GM23338 (cell line): ENCODE measurements at regions not wholly inside any gene's neighbourhood (a gene's known extent, or its start where the extent isn't known, plus 50 kb on each side); places are given as distances from the start of the nearest gene placed in this dataset.

Experiments used
- ATAC-seq: fragments of 200-7000 bp; cut with Tn5 transposase; 3 replicates; pipeline ENCODE4 v1.9.1; 2020
- DNase-seq: peaks from one replicate; pipeline ENCODE4 v3.0.0-alpha.2; 2015; ENCODE audit warnings: low spot score
- H2AFZ ChIP-seq: fragments of 200-600 bp; sonication (generic); 2 replicates; pipeline ENCODE4 v1.8.0; 2016; ENCODE audit warnings: antibody characterized with exemption, mild to moderate bottlenecking, moderate library complexity
- H3F3A ChIP-seq: fragments of 200-600 bp; sonication (generic); replicated peaks from 2 replicates; pipeline ENCODE4 v1.8.0; 2017; ENCODE audit warnings: antibody characterized with exemption, mixed run types, low read depth
- H3K27ac ChIP-seq: fragments of 200-600 bp; sonication (generic); 2 replicates; pipeline ENCODE4 v1.6.1; 2016; ENCODE audit warnings: low read depth
- H3K27me3 ChIP-seq: fragments of 200-600 bp; sonication (generic); 2 replicates; pipeline ENCODE4 v1.8.0; 2016; ENCODE audit warnings: mild to moderate bottlenecking, mixed run types, moderate library complexity; ENCODE audit not compliant: insufficient read depth
- H3K36me3 ChIP-seq: fragments of 200-600 bp; sonication (generic); 2 replicates; pipeline ENCODE4 v1.8.0; 2016; ENCODE audit warnings: mild to moderate bottlenecking; ENCODE audit not compliant: insufficient read depth
- H3K4me1 ChIP-seq: fragments of 200-600 bp; sonication (generic); 2 replicates; pipeline ENCODE4 v1.8.0; 2016; ENCODE audit warnings: mild to moderate bottlenecking, moderate library complexity; ENCODE audit not compliant: insufficient read depth
- H3K4me2 ChIP-seq: fragments of 200-600 bp; sonication (generic); 2 replicates; pipeline ENCODE4 v1.7.1; 2017; ENCODE audit warnings: mixed run types
- H3K4me3 ChIP-seq: fragments of 200-600 bp; sonication (generic); 2 replicates; pipeline ENCODE4 v1.6.1; 2016; ENCODE audit warnings: mixed run types
- H3K79me2 ChIP-seq: fragments of 200-600 bp; sonication (generic); replicated peaks from 2 replicates; pipeline ENCODE4 v1.8.0; 2017; ENCODE audit warnings: mild to moderate bottlenecking; ENCODE audit not compliant: insufficient read depth
- H3K9me2 ChIP-seq: fragments of 200-600 bp; sonication (generic); 2 replicates; pipeline ENCODE4 v1.8.0; 2017; ENCODE audit not compliant: insufficient read depth
- H4K20me1 ChIP-seq: fragments of 200-600 bp; sonication (generic); replicated peaks from 2 replicates; pipeline ENCODE4 v1.8.0; 2017; ENCODE audit warnings: mild to moderate bottlenecking; ENCODE audit not compliant: insufficient read depth
- H3K27ac Mint-ChIP-seq: 2 replicates; pipeline ENCODE4 v1.8.0; 2020; ENCODE audit warnings: inconsistent platforms, mild to moderate bottlenecking, moderate library complexity, mixed read lengths
- H3K27me3 Mint-ChIP-seq: 3 replicates; pipeline ENCODE4 v1.8.0; 2022; ENCODE audit warnings: low read depth, mild to moderate bottlenecking, moderate library complexity, mixed read lengths, inconsistent platforms; ENCODE audit not compliant: insufficient read depth, poor library complexity
- H3K36me3 Mint-ChIP-seq: 3 replicates; pipeline ENCODE4 v1.8.0; 2021; ENCODE audit warnings: low read depth, mild to moderate bottlenecking, inconsistent platforms, moderate library complexity, mixed read lengths
- H3K4me1 Mint-ChIP-seq: 3 replicates; pipeline ENCODE4 v1.8.0; 2020; ENCODE audit warnings: mild to moderate bottlenecking, inconsistent platforms, mixed read lengths
- H3K4me3 Mint-ChIP-seq: 3 replicates; pipeline ENCODE4 v1.8.0; 2021; ENCODE audit warnings: moderate library complexity, mild to moderate bottlenecking, inconsistent platforms, mixed read lengths
- H3K9me3 Mint-ChIP-seq: 3 replicates; pipeline ENCODE4 v1.8.0; 2020; ENCODE audit warnings: moderate library complexity, mild to moderate bottlenecking, inconsistent platforms, mixed read lengths
- ETS1 ChIP-seq: IDR thresholded peaks from 2 replicates; pipeline ENCODE4 v1.6.1; 2016; ENCODE audit warnings: antibody characterized with exemption
- EZH2 ChIP-seq: fragments of 200-600 bp; sonication (generic); IDR thresholded peaks from one replicate; pipeline ENCODE4 v1.8.0; 2017; ENCODE audit warnings: antibody characterized with exemption, mild to moderate bottlenecking, low read depth; ENCODE audit not compliant: unreplicated experiment
- EZH2phosphoT487 ChIP-seq: fragments of 200-600 bp; sonication (generic); IDR thresholded peaks from one replicate; pipeline ENCODE4 v1.8.1; 2018; ENCODE audit warnings: antibody characterized with exemption; ENCODE audit not compliant: unreplicated experiment
- JUNB ChIP-seq: IDR thresholded peaks from one replicate; pipeline ENCODE4 v1.6.1; 2016; ENCODE audit warnings: antibody characterized with exemption; ENCODE audit not compliant: unreplicated experiment
- POLR2AphosphoS5 ChIP-seq: IDR thresholded peaks from 2 replicates; pipeline ENCODE4 v1.6.1; 2016; ENCODE audit warnings: antibody characterized with exemption, low read depth
- REST ChIP-seq: IDR thresholded peaks from one replicate; pipeline ENCODE4 v1.6.1; 2018; ENCODE audit warnings: antibody characterized with exemption; ENCODE audit not compliant: unreplicated experiment
- STAT1 ChIP-seq: IDR thresholded peaks from one replicate; pipeline ENCODE4 v1.6.1; 2016; ENCODE audit warnings: antibody characterized with exemption; ENCODE audit not compliant: unreplicated experiment
- TF ChIP-seq, protein P1 (sequence below), 2 experiments: fragments of 200-600 bp in 1 of 2; sonication (generic) in 1 of 2; conservative IDR thresholded peaks; 2 replicates each; pipeline versions ENCODE4 v1.5.1 to v1.6.1; 2016 to 2017; ENCODE audit warnings: antibody characterized with exemption in 2 of 2, low read depth in 2 of 2, mild to moderate bottlenecking in 2 of 2, moderate library complexity in 1 of 2
- TF ChIP-seq, protein P2 (sequence below): fragments of 250-450 bp; sonication (Bioruptor Pico); IDR thresholded peaks from 2 replicates; pipeline ENCODE4 v1.5.0; 2020; ENCODE audit warnings: mild to moderate bottlenecking, moderate library complexity

DNA sequence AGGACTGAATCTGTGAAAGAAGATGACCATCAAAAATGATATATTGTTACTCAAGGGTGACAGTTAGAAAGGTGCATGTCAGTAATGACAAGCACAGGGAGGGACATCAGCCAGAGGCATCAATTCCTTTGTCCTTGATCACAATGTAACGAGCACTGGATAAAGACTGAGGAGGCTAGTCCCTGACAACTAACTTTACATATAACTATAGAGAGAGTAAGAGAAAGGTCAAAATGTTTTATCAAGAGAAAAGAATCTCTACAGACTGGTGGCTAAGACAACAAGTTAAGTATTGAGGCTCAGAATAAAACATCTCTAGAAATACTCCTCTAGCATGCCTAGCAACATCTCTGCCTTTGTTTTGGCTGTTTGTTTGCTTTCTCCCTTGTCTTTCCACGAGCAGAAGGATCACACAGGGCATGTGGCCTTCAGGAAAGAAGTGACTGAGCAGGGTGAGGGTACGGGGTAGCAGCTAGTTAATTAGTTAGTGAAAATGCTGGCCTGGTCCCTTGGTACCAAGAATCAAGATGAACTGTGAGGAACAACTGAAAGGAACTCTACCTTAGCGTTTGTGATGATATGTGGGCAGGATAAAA is 724.1 kb upstream of the MEF2C start (continued):
- TF ChIP-seq REST (no peak), EZH2phosphoT487 (no peak), ETS1 (no peak), STAT1 (no peak), POLR2AphosphoS5 (no peak)
- TF ChIP-seq, protein P1, sequence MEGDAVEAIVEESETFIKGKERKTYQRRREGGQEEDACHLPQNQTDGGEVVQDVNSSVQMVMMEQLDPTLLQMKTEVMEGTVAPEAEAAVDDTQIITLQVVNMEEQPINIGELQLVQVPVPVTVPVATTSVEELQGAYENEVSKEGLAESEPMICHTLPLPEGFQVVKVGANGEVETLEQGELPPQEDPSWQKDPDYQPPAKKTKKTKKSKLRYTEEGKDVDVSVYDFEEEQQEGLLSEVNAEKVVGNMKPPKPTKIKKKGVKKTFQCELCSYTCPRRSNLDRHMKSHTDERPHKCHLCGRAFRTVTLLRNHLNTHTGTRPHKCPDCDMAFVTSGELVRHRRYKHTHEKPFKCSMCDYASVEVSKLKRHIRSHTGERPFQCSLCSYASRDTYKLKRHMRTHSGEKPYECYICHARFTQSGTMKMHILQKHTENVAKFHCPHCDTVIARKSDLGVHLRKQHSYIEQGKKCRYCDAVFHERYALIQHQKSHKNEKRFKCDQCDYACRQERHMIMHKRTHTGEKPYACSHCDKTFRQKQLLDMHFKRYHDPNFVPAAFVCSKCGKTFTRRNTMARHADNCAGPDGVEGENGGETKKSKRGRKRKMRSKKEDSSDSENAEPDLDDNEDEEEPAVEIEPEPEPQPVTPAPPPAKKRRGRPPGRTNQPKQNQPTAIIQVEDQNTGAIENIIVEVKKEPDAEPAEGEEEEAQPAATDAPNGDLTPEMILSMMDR (conservative IDR thresholded peaks at IDR 0.05; ENCODE audit: low read depth in 2 of 2), result no peak

GRCh38 chr5:89604342-89604741 is 721.4 kb upstream of the MEF2C start:
- ATAC-seq, result no peak
- Mint-ChIP-seq H3K36me3 (no peaks in the 10 kb centered on the region), H3K4me1 (peaks cover 9% of the 10 kb centered on the region), H3K9me3 (no peaks in the 10 kb centered on the region), H3K27me3 (no peaks in the 10 kb centered on the region), H3K4me3 (no peak overlapping the region), H3K27ac (no peak overlapping the region)
- Histone ChIP-seq H3K79me2 (no peaks in the 10 kb centered on the region), H3K9me2 (no peaks in the 10 kb centered on the region), H3K4me3 (no peak overlapping the region), H3F3A (no peaks in the 10 kb centered on the region), H3K27ac (no peak overlapping the region), H3K27me3 (no peaks in the 10 kb centered on the region), H3K4me2 (no peak overlapping the region), H3K36me3 (no peaks in the 10 kb centered on the region), H2AFZ (peak overlapping the region; percentile 21; the same call in 1 of the 2 replicates), H4K20me1 (no peaks in the 10 kb centered on the region), H3K4me1 (peaks cover 6% of the 10 kb centered on the region)
- DNase-seq, result no peak
- TF ChIP-seq EZH2 (no peak), JUNB (no peak)
- TF ChIP-seq, protein P2, sequence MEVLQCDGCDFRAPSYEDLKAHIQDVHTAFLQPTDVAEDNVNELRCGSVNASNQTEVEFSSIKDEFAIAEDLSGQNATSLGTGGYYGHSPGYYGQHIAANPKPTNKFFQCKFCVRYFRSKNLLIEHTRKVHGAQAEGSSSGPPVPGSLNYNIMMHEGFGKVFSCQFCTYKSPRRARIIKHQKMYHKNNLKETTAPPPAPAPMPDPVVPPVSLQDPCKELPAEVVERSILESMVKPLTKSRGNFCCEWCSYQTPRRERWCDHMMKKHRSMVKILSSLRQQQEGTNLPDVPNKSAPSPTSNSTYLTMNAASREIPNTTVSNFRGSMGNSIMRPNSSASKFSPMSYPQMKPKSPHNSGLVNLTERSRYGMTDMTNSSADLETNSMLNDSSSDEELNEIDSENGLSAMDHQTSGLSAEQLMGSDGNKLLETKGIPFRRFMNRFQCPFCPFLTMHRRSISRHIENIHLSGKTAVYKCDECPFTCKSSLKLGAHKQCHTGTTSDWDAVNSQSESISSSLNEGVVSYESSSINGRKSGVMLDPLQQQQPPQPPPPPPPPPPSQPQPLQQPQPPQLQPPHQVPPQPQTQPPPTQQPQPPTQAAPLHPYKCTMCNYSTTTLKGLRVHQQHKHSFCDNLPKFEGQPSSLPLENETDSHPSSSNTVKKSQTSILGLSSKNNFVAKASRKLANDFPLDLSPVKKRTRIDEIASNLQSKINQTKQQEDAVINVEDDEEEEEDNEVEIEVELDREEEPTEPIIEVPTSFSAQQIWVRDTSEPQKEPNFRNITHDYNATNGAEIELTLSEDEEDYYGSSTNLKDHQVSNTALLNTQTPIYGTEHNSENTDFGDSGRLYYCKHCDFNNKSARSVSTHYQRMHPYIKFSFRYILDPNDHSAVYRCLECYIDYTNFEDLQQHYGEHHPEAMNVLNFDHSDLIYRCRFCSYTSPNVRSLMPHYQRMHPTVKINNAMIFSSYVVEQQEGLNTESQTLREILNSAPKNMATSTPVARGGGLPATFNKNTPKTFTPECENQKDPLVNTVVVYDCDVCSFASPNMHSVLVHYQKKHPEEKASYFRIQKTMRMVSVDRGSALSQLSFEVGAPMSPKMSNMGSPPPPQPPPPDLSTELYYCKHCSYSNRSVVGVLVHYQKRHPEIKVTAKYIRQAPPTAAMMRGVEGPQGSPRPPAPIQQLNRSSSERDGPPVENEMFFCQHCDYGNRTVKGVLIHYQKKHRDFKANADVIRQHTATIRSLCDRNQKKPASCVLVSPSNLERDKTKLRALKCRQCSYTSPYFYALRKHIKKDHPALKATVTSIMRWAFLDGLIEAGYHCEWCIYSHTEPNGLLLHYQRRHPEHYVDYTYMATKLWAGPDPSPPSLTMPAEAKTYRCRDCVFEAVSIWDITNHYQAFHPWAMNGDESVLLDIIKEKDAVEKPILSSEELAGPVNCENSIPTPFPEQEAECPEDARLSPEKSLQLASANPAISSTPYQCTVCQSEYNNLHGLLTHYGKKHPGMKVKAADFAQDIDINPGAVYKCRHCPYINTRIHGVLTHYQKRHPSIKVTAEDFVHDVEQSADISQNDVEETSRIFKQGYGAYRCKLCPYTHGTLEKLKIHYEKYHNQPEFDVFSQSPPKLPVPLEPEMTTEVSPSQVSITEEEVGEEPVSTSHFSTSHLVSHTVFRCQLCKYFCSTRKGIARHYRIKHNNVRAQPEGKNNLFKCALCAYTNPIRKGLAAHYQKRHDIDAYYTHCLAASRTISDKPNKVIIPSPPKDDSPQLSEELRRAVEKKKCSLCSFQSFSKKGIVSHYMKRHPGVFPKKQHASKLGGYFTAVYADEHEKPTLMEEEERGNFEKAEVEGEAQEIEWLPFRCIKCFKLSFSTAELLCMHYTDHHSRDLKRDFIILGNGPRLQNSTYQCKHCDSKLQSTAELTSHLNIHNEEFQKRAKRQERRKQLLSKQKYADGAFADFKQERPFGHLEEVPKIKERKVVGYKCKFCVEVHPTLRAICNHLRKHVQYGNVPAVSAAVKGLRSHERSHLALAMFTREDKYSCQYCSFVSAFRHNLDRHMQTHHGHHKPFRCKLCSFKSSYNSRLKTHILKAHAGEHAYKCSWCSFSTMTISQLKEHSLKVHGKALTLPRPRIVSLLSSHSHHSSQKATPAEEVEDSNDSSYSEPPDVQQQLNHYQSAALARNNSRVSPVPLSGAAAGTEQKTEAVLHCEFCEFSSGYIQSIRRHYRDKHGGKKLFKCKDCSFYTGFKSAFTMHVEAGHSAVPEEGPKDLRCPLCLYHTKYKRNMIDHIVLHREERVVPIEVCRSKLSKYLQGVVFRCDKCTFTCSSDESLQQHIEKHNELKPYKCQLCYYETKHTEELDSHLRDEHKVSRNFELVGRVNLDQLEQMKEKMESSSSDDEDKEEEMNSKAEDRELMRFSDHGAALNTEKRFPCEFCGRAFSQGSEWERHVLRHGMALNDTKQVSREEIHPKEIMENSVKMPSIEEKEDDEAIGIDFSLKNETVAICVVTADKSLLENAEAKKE (CRISPR knock-in tag), result no peak
